ENCODE measurements at regions not wholly inside any gene's neighbourhood (a gene's known extent, or its start where the extent isn't known, plus 50 kb on each side); places are given as distances from the start of the nearest gene placed in this dataset.

DNA sequence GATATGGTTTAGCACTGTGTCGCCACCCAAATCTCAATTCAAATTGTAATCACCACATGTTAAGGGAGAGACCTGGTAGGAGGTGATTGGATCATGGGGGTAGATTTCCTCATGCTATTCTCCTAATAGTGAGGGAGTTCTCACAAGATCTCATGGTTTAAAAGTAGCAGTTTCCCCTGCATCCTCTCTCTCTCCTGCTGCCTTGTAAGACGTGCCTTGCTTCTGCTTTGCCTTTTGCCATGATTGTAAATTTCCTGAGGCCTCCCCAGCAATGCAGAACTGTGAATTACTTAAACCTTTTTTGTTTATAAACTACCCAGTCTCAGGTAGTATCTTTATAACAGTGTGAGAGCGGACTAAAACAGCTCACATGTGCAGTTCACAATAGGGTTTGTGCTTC is 1668.7 kb upstream of the RAG2 start:
- Histone ChIP-seq H3K4me2 (ENCODE audit: low read length) (no peak overlapping the region), H3K36me3 (ENCODE audit: control insufficient read depth, insufficient read depth, low read length) (no peaks in the 10 kb centered on the region), H3K4me3 (ENCODE audit: low read depth, low read length) (no peak overlapping the region), H3K9me3 (ENCODE audit: control insufficient read depth, low read length) (no peaks in the 10 kb centered on the region), H3K27me3 (ENCODE audit: control insufficient read depth, insufficient read depth, low read length) (no peaks in the 10 kb centered on the region), H3K27ac (no peak overlapping the region), H3K4me1 (no peaks in the 10 kb centered on the region), H3K79me2 (no peaks in the 10 kb centered on the region), H2AFZ (no peak overlapping the region), H3K9ac (no peak overlapping the region)
- TF ChIP-seq, protein P1, sequence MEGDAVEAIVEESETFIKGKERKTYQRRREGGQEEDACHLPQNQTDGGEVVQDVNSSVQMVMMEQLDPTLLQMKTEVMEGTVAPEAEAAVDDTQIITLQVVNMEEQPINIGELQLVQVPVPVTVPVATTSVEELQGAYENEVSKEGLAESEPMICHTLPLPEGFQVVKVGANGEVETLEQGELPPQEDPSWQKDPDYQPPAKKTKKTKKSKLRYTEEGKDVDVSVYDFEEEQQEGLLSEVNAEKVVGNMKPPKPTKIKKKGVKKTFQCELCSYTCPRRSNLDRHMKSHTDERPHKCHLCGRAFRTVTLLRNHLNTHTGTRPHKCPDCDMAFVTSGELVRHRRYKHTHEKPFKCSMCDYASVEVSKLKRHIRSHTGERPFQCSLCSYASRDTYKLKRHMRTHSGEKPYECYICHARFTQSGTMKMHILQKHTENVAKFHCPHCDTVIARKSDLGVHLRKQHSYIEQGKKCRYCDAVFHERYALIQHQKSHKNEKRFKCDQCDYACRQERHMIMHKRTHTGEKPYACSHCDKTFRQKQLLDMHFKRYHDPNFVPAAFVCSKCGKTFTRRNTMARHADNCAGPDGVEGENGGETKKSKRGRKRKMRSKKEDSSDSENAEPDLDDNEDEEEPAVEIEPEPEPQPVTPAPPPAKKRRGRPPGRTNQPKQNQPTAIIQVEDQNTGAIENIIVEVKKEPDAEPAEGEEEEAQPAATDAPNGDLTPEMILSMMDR (IDR thresholded peaks at IDR 0.05): no peak

- no peaks in the 10 kb centered on the region for H3K36me3 ChIP-seq (ENCODE audit: control insufficient read depth, insufficient read depth, low read length)
- H2AFZ ChIP-seq: no peak overlapping the region
- H3K4me1 ChIP-seq: no peaks in the 10 kb centered on the region
- no peaks in the 10 kb centered on the region for H3K9me3 ChIP-seq (ENCODE audit: control insufficient read depth, low read length)
- TF ChIP-seq, protein P1 (IDR thresholded peaks at IDR 0.05): no peak
- H3K9ac ChIP-seq: no peak overlapping the region
- no peak overlapping the region for H3K4me3 ChIP-seq (ENCODE audit: low read depth, low read length)
- H3K79me2 ChIP-seq: no peaks in the 10 kb centered on the region
- H3K4me2 ChIP-seq (ENCODE audit: low read length): no peak overlapping the region
- no peak overlapping the region for H3K27ac ChIP-seq
- H3K27me3 ChIP-seq (ENCODE audit: control insufficient read depth, insufficient read depth, low read length): no peaks in the 10 kb centered on the region
Observed at GRCh38 chr11:38256436-38256835, 1658.4 kb upstream of the RAG2 start.

DNA sequence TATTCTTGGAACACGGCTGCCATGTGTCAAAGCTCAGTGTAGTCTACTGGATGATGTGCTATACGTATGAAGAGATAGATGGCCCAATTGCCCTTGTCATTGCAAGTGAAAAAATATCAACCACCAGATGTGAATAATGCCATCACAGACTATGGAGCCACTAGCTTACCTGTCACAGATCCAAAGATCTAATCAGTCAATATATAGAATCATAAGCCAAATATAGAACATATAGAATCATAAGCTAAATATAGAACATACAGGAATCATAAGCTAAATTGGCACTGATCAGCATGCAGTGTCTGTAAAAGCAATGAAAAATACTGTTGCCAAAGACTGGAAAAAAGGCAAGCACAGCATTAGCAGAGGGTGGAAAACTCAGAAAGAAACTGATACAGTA is 1656.9 kb upstream of the RAG2 start:
- Histone ChIP-seq H3K27ac (no peak overlapping the region), H3K4me3 (ENCODE audit: low read depth, low read length) (no peak overlapping the region), H3K4me2 (ENCODE audit: low read length) (no peak overlapping the region), H3K27me3 (ENCODE audit: control insufficient read depth, insufficient read depth, low read length) (no peaks in the 10 kb centered on the region), H3K4me1 (no peaks in the 10 kb centered on the region), H3K36me3 (ENCODE audit: control insufficient read depth, insufficient read depth, low read length) (no peaks in the 10 kb centered on the region), H3K79me2 (no peaks in the 10 kb centered on the region), H3K9ac (no peak overlapping the region), H3K9me3 (ENCODE audit: control insufficient read depth, low read length) (no peaks in the 10 kb centered on the region), H2AFZ (no peak overlapping the region)
- TF ChIP-seq, protein P1 (IDR thresholded peaks at IDR 0.05): no peak

- Histone ChIP-seq H3K4me2 (ENCODE audit: low read length) (no peak overlapping the region), H3K4me3 (ENCODE audit: low read depth, low read length) (no peak overlapping the region), H3K9me3 (ENCODE audit: control insufficient read depth, low read length) (no peaks in the 10 kb centered on the region), H3K79me2 (no peaks in the 10 kb centered on the region), H2AFZ (no peak overlapping the region), H3K27ac (no peak overlapping the region), H3K4me1 (no peaks in the 10 kb centered on the region), H3K9ac (no peak overlapping the region), H3K27me3 (ENCODE audit: control insufficient read depth, insufficient read depth, low read length) (no peaks in the 10 kb centered on the region), H3K36me3 (ENCODE audit: control insufficient read depth, insufficient read depth, low read length) (no peaks in the 10 kb centered on the region)
- TF ChIP-seq, protein P1 (IDR thresholded peaks at IDR 0.05): no peak
Observed at GRCh38 chr11:38252620-38253019, 1654.6 kb upstream of the RAG2 start.

DNA sequence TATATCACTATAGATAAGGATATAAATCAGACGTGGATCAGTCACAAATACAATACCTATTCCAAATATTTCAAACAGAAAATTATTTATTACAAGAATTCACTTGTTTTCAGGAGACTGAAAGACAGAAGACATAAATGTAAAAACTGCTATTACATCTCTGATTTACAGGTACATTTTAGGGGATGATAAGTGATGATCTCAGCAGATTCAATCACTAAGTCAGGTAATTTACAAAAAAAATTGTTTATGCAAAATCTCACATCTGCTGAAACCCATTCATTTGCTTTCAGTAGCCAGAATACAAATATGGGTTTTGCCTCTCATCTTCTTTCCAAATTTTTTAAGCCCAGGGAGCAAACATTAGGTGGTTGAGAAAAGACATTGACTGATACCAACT is 1648.4 kb upstream of the RAG2 start:
- H3K9ac ChIP-seq: no peak overlapping the region
- TF ChIP-seq, protein P1 (IDR thresholded peaks at IDR 0.05): no peak

More for the DNA sequence above, 1648.4 kb upstream of the RAG2 start:
- Histone ChIP-seq H3K79me2 (no peaks in the 10 kb centered on the region), H3K4me1 (no peaks in the 10 kb centered on the region), H3K36me3 (ENCODE audit: control insufficient read depth, insufficient read depth, low read length) (no peaks in the 10 kb centered on the region), H3K27me3 (ENCODE audit: control insufficient read depth, insufficient read depth, low read length) (no peaks in the 10 kb centered on the region), H3K9me3 (ENCODE audit: control insufficient read depth, low read length) (no peaks in the 10 kb centered on the region), H3K27ac (no peak overlapping the region), H2AFZ (no peak overlapping the region), H3K4me2 (ENCODE audit: low read length) (no peak overlapping the region), H3K4me3 (ENCODE audit: low read depth, low read length) (no peak overlapping the region)
